SK-N-MC (cell line): ENCODE measurements at regions not wholly inside any gene's neighbourhood (a gene's known extent, or its start where the extent isn't known, plus 50 kb on each side); places are given as distances from the start of the nearest gene placed in this dataset.

Experiments
- DNase-seq: peaks from one replicate; pipeline ENCODE4 v3.0.0-alpha.2; 2011; ENCODE audit warnings: low read depth, low spot score
- H3K27ac ChIP-seq: fragments of 200-600 bp; sonication (generic); 2 replicates; pipeline ENCODE4 v1.5.1; 2016; ENCODE audit warnings: mixed run types
- H3K36me3 ChIP-seq: fragments of 200-600 bp; sonication (generic); 2 replicates; pipeline ENCODE4 v1.6.1; 2017; ENCODE audit warnings: antibody characterized with exemption, low read length, mixed read lengths; ENCODE audit not compliant: insufficient read depth
- H3K4me3 ChIP-seq: fragments of 200-600 bp; sonication (generic); 2 replicates; pipeline ENCODE4 v1.5.1; 2016
- H3K9ac ChIP-seq: fragments of 200-600 bp; sonication (generic); 2 replicates; pipeline ENCODE4 v1.8.0; 2017; ENCODE audit warnings: mixed run types, mixed read lengths; ENCODE audit not compliant: insufficient read length
- H3K9me3 ChIP-seq: fragments of 200-600 bp; sonication (generic); 2 replicates; pipeline ENCODE4 v1.6.1; 2017; ENCODE audit warnings: low read depth, mild to moderate bottlenecking, antibody characterized with exemption, low read length, moderate library complexity, mixed read lengths
- EZH2 ChIP-seq: fragments of 200-600 bp; sonication (generic); IDR thresholded peaks from one replicate; pipeline ENCODE4 v1.6.1; 2017; ENCODE audit warnings: antibody characterized with exemption
- FOXP2 ChIP-seq: optimal IDR thresholded peaks from 2 replicates; pipeline ENCODE3; 2011; ENCODE audit warnings: mild to moderate bottlenecking, moderate library complexity; ENCODE audit not compliant: insufficient read depth; ENCODE audit errors: extremely low read length, control extremely low read depth
- POLR2AphosphoS5 ChIP-seq: IDR thresholded peaks from 2 replicates; pipeline ENCODE4 v1.6.1; 2012; ENCODE audit warnings: mild to moderate bottlenecking, low read depth, low read length, borderline replicate concordance

GRCh38 chr13:40288259-40288658, 378.2 kb downstream of the FOXO1 start:
- Histone ChIP-seq H3K9me3 (no peaks in the 10 kb centered on the region), H3K36me3 (no peaks in the 10 kb centered on the region), H3K4me3 (no peak overlapping the region), H3K27ac (no peak overlapping the region; the same call in 1 of the 2 replicates), H3K9ac (no peak overlapping the region)
- no peak for DNase-seq
- TF ChIP-seq FOXP2 (no peak), POLR2AphosphoS5 (no peak), EZH2 (no peak)

- no peak overlapping the region for H3K27ac ChIP-seq
- DNase-seq, result no peak
- TF ChIP-seq FOXP2, result no peak
- no peak for TF ChIP-seq POLR2AphosphoS5
- no peak for TF ChIP-seq EZH2
- no peaks in the 10 kb centered on the region for H3K36me3 ChIP-seq
- no peaks in the 10 kb centered on the region for H3K9me3 ChIP-seq
- H3K9ac ChIP-seq, result no peak overlapping the region
- H3K4me3 ChIP-seq, result no peak overlapping the region
Measured at GRCh38 chr13:40290758-40291157, 375.7 kb downstream of the FOXO1 start.

GRCh38 chr13:40292108-40292507, 374.3 kb downstream of the FOXO1 start:
- DNase-seq, result no peak

GRCh38 chr13:40292536-40292935, 373.9 kb downstream of the FOXO1 start:
- H3K9me3 ChIP-seq, result no peaks in the 10 kb centered on the region
- no peak overlapping the region for H3K4me3 ChIP-seq
- no peak for DNase-seq
- H3K27ac ChIP-seq, result no peak overlapping the region
- TF ChIP-seq FOXP2 (no peak), EZH2 (no peak), POLR2AphosphoS5 (no peak)
- H3K9ac ChIP-seq, result no peak overlapping the region
- no peaks in the 10 kb centered on the region for H3K36me3 ChIP-seq

More at GRCh38 chr13:40292108-40292507, 374.3 kb downstream of the FOXO1 start:
- TF ChIP-seq EZH2, result no peak
- TF ChIP-seq FOXP2, result no peak
- no peak for TF ChIP-seq POLR2AphosphoS5
- Histone ChIP-seq H3K27ac (no peak overlapping the region), H3K9me3 (no peaks in the 10 kb centered on the region), H3K4me3 (no peak overlapping the region), H3K36me3 (no peaks in the 10 kb centered on the region), H3K9ac (no peak overlapping the region)

GRCh38 chr13:40302351-40302750, 364.1 kb downstream of the FOXO1 start:
- no peak for TF ChIP-seq FOXP2
- TF ChIP-seq EZH2, result no peak
- no peak for TF ChIP-seq POLR2AphosphoS5
- DNase-seq, result no peak
- no peaks in the 10 kb centered on the region; the same call in 1 of the 2 replicates for H3K9me3 ChIP-seq

DNA sequence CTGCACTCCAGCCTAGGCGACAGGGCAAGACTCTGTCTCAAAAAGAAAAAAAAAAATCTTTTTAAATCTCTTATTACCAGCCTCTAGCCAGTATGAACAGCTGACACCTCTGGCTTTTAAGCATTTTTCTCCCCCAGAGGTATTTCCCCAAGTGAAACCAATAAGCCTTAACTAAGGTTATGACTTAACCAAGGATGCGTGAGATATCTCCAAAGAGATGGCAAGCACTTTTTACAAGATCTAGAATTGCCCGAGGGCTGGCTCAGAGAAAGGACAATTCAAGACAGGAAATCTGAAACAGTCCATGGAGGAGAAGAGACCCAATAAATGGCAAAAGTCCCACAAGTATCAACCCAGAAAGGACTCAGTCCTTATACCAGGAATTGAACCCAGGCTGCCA, 362.1 kb downstream of the FOXO1 start:
- no peak overlapping the region for H3K27ac ChIP-seq
- no peaks in the 10 kb centered on the region for H3K36me3 ChIP-seq
- H3K4me3 ChIP-seq, result no peak overlapping the region
- DNase-seq, result no peak
- H3K9ac ChIP-seq, result no peak overlapping the region
- no peaks in the 10 kb centered on the region; the same call in 1 of the 2 replicates for H3K9me3 ChIP-seq
- TF ChIP-seq POLR2AphosphoS5, result no peak

More at GRCh38 chr13:40302351-40302750, 364.1 kb downstream of the FOXO1 start:
- Histone ChIP-seq H3K27ac (no peak overlapping the region), H3K36me3 (no peaks in the 10 kb centered on the region), H3K4me3 (no peak overlapping the region), H3K9ac (no peak overlapping the region)

DNA sequence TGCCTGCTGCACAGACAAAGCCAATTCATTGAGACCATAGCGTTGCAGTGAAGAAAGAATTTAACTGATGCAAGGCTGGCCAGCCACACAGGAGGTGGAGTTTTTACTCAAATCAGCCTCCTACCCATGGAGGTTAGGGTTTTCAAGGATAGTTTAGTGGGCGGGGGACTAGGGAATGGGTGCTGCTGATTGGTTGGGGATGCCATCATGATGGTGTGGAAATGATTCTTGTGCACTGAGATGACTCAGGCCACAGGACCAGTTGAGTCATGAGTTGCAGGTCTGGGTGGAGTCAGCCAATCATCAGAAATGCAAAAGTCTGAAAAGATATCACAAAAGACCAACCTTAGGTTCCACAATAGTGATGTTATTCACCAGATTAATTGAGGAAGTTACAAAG, 359.6 kb downstream of the FOXO1 start:
- H3K4me3 ChIP-seq, result no peak overlapping the region
- TF ChIP-seq POLR2AphosphoS5 (no peak), FOXP2 (no peak), EZH2 (no peak)
- no peak overlapping the region for H3K27ac ChIP-seq
- no peak overlapping the region for H3K9ac ChIP-seq
- DNase-seq, result no peak
- H3K9me3 ChIP-seq, result no peaks in the 10 kb centered on the region; the same call in 1 of the 2 replicates
- no peaks in the 10 kb centered on the region for H3K36me3 ChIP-seq

GRCh38 chr13:40309881-40310280, 356.6 kb downstream of the FOXO1 start:
- no peak for DNase-seq

GRCh38 chr13:40311356-40312101, 354.9 kb downstream of the FOXO1 start:
- TF ChIP-seq FOXP2 (no peak), POLR2AphosphoS5 (no peak), EZH2 (no peak)
- no peak for DNase-seq
- H3K9ac ChIP-seq, result no peak overlapping the region
- H3K36me3 ChIP-seq, result no peaks in the 10 kb centered on the region
- no peak overlapping the region for H3K27ac ChIP-seq
- no peaks in the 10 kb centered on the region for H3K9me3 ChIP-seq
- no peak overlapping the region for H3K4me3 ChIP-seq

More at GRCh38 chr13:40309881-40310280, 356.6 kb downstream of the FOXO1 start:
- TF ChIP-seq POLR2AphosphoS5, result no peak
- no peak for TF ChIP-seq EZH2
- no peak for TF ChIP-seq FOXP2
- Histone ChIP-seq H3K36me3 (no peaks in the 10 kb centered on the region), H3K9ac (no peak overlapping the region), H3K9me3 (no peaks in the 10 kb centered on the region), H3K4me3 (no peak overlapping the region), H3K27ac (no peak overlapping the region)
